H1 (cell line): ENCODE measurements at regions not wholly inside any gene's neighbourhood (a gene's known extent, or its start where the extent isn't known, plus 50 kb on each side); places are given as distances from the start of the nearest gene placed in this dataset.

Experiments used
- CTCF ChIP-seq, 3 experiments: IDR thresholded peaks; 1 replicate in 2 of 3; 2 replicates in 1 of 3; pipeline versions ENCODE4 v1.5.1 to v1.6.1; 2011; ENCODE audit warnings: low read length in 3 of 3, mild to moderate bottlenecking in 3 of 3, inconsistent platforms in 2 of 3, low read depth in 1 of 3, moderate library complexity in 1 of 3; ENCODE audit not compliant: insufficient read depth in 1 of 3; ENCODE audit errors: control extremely low read depth in 1 of 3
- EZH2 ChIP-seq: fragments of 200-600 bp; sonication (generic); IDR thresholded peaks from 2 replicates; pipeline ENCODE4 v1.7.1; 2012; ENCODE audit warnings: low read depth, mild to moderate bottlenecking, moderate library complexity, low read length, inconsistent platforms; ENCODE audit not compliant: severe bottlenecking
- POLR2A ChIP-seq, 2 experiments: IDR thresholded peaks; 1 replicate in 1 of 2; 2 replicates in 1 of 2; pipeline ENCODE4 v1.6.1; 2011; ENCODE audit warnings: low read depth in 2 of 2, low read length in 2 of 2, mild to moderate bottlenecking in 2 of 2; ENCODE audit errors: control extremely low read depth in 1 of 2
- POLR2AphosphoS5 ChIP-seq: IDR thresholded peaks from 2 replicates; pipeline ENCODE4 v1.6.1; 2011; ENCODE audit warnings: low read depth, low read length
- SP4 ChIP-seq: IDR thresholded peaks from 2 replicates; pipeline ENCODE4 v1.6.1; 2012; ENCODE audit warnings: low read length, inconsistent platforms
- TCF12 ChIP-seq: IDR thresholded peaks from 2 replicates; pipeline ENCODE4 v1.6.1; 2011; ENCODE audit warnings: low read depth, mild to moderate bottlenecking, low read length
- USF2 ChIP-seq: IDR thresholded peaks from 2 replicates; pipeline ENCODE4 v1.6.1; 2011; ENCODE audit warnings: low read length, improper control_type of control experiment

- TF ChIP-seq CTCF (IDR thresholded peaks at IDR 0.05; ENCODE audit: control extremely low read depth in 1 of 3, insufficient read depth in 1 of 3, low read depth in 1 of 3, low read length in 3 of 3) = no peak
- no peak for TF ChIP-seq USF2
- no peak for TF ChIP-seq POLR2AphosphoS5
- TF ChIP-seq EZH2 = no peak
- TF ChIP-seq POLR2A (IDR thresholded peaks at IDR 0.05; ENCODE audit: control extremely low read depth in 1 of 2, low read depth in 2 of 2, low read length in 2 of 2) = no peak
- no peak for TF ChIP-seq SP4
- TF ChIP-seq TCF12 = no peak
Measured at GRCh38 chr14:84622357-84622756, 907.6 kb upstream of the FLRT2 start.
